ENCODE measurements at regions not wholly inside any gene's neighbourhood (a gene's known extent, or its start where the extent isn't known, plus 50 kb on each side); places are given as distances from the start of the nearest gene placed in this dataset.

DNA sequence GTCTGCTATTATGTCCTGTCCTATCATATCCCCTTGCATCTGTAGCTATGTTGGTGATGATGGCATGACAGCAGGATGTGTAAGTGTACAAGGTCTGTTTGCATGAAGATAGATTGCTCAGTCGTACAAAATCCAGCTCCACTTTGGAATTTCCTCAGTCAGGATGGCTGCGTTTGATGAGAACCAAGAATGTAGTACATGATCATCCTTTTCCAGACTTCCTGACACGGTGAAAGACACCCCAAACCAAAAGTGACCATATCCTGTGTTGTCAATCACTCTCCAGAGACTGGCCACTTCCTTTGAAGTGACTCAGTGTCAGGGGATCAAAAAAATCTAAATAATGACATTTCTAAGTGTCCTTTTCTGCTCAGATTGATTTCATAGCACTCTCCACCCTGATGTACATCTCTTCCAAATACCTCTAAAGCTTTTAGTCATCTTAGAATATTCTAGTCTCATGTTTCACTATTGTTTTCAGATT, 213.4 kb downstream of the PLK2 start:
- Histone ChIP-seq H3K27ac (ENCODE audit: control insufficient read depth, insufficient read depth, low read length) (no peak overlapping the region), H3K36me3 (ENCODE audit: control insufficient read depth in 2 of 2, extremely low read depth in 1 of 2, insufficient read depth in 2 of 2, low read length in 2 of 2) (no peaks in the 10 kb centered on the region), H3K27me3 (ENCODE audit: control insufficient read depth, extremely low read depth, insufficient read depth, low read length) (no peaks in the 10 kb centered on the region), H3K9ac (ENCODE audit: control insufficient read depth, extremely low read depth, insufficient read depth, low read length) (no peak overlapping the region), H3K79me2 (ENCODE audit: control insufficient read depth, insufficient read depth, low read length) (no peaks in the 10 kb centered on the region), H3K4me1 (ENCODE audit: control insufficient read depth, extremely low read depth, insufficient read depth, low read length) (peaks cover 4% of the 10 kb centered on the region), H4K20me1 (ENCODE audit: control insufficient read depth, extremely low read depth, insufficient read depth, low read length) (no peaks in the 10 kb centered on the region), H3K4me2 (ENCODE audit: control insufficient read depth, extremely low read depth, insufficient read depth, low read depth, low read length) (no peak overlapping the region), H2AFZ (ENCODE audit: control insufficient read depth, low read length) (no peak overlapping the region), H3K9me3 (ENCODE audit: control insufficient read depth, low read depth, low read length) (no peaks in the 10 kb centered on the region), H3K9me1 (ENCODE audit: control insufficient read depth, extremely low read depth, insufficient read depth, low read length) (no peaks in the 10 kb centered on the region), H3K4me3 (ENCODE audit: control insufficient read depth in 2 of 3, extremely low read depth in 1 of 3, insufficient read depth in 2 of 3, low read depth in 1 of 3, low read length in 3 of 3) (no peak overlapping the region)
- DNase-seq (ENCODE audit: low read depth, low spot score), result no peak
- no peak for TF ChIP-seq CTCF (optimal IDR thresholded peaks at IDR 0.05 in 1 of 3, IDR thresholded peaks at IDR 0.05 in 1 of 3, conservative IDR thresholded peaks at IDR 0.05 in 1 of 3; ENCODE audit: extremely low read depth in 1 of 3, insufficient read depth in 2 of 3, low read length in 3 of 3)
- TF ChIP-seq EZH2 (IDR thresholded peaks at IDR 0.05; ENCODE audit: low read length), result no peak
- dilution Hi-C loops (cut with MboI; ENCODE audit: extremely low pct_ligation_motif_present, low sequenced_read_pairs), result no loop called here
- FAIRE-seq, result peak; percentile 9

DNA sequence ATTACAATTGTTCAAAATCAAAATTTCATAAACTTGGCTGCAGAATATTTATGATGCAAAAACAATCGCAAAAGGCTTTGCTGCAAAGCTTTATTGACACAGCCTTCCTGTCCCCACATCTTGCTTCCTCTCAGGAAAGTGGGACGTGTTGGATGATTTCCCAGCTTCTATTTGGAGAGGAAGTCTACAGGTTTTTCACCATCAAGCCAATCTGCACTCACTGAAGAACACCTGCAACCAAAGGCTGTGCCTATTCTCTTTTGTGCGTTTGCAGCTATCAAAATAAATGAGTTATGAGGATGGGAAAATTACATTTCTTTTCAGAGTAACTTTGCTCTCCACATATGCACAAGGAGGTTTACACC, 214.4 kb downstream of the PLK2 start:
- TF ChIP-seq EZH2 (IDR thresholded peaks at IDR 0.05; ENCODE audit: low read length) (no peak), CTCF (optimal IDR thresholded peaks at IDR 0.05 in 1 of 3, IDR thresholded peaks at IDR 0.05 in 1 of 3, conservative IDR thresholded peaks at IDR 0.05 in 1 of 3; ENCODE audit: extremely low read depth in 1 of 3, insufficient read depth in 2 of 3, low read length in 3 of 3) (no peak)
- Histone ChIP-seq H3K9me1 (ENCODE audit: control insufficient read depth, extremely low read depth, insufficient read depth, low read length) (no peaks in the 10 kb centered on the region), H3K27me3 (ENCODE audit: control insufficient read depth, extremely low read depth, insufficient read depth, low read length) (no peaks in the 10 kb centered on the region), H3K79me2 (ENCODE audit: control insufficient read depth, insufficient read depth, low read length) (no peaks in the 10 kb centered on the region), H3K4me2 (ENCODE audit: control insufficient read depth, extremely low read depth, insufficient read depth, low read depth, low read length) (no peak overlapping the region), H3K9ac (ENCODE audit: control insufficient read depth, extremely low read depth, insufficient read depth, low read length) (no peak overlapping the region), H4K20me1 (ENCODE audit: control insufficient read depth, extremely low read depth, insufficient read depth, low read length) (no peaks in the 10 kb centered on the region), H3K36me3 (ENCODE audit: control insufficient read depth in 2 of 2, extremely low read depth in 1 of 2, insufficient read depth in 2 of 2, low read length in 2 of 2) (no peaks in the 10 kb centered on the region), H3K9me3 (ENCODE audit: control insufficient read depth, low read depth, low read length) (no peaks in the 10 kb centered on the region), H3K27ac (ENCODE audit: control insufficient read depth, insufficient read depth, low read length) (no peak overlapping the region), H3K4me1 (ENCODE audit: control insufficient read depth, extremely low read depth, insufficient read depth, low read length) (peaks cover 12% of the 10 kb centered on the region), H3K4me3 (ENCODE audit: control insufficient read depth in 2 of 3, extremely low read depth in 1 of 3, insufficient read depth in 2 of 3, low read depth in 1 of 3, low read length in 3 of 3) (no peak overlapping the region), H2AFZ (ENCODE audit: control insufficient read depth, low read length) (no peak overlapping the region)
- FAIRE-seq (no peak), DNase-seq (ENCODE audit: low read depth, low spot score) (no peak)
- dilution Hi-C loops (cut with MboI; ENCODE audit: extremely low pct_ligation_motif_present, low sequenced_read_pairs), result no loop called here
